ENCODE measurements at regions not wholly inside any gene's neighbourhood (a gene's known extent, or its start where the extent isn't known, plus 50 kb on each side); places are given as distances from the start of the nearest gene placed in this dataset.

- no peak for TF ChIP-seq POLR2AphosphoS5 (IDR thresholded peaks at IDR 0.05)
- no peak for TF ChIP-seq CTCF (IDR thresholded peaks at IDR 0.05)
- no peak for TF ChIP-seq POLR2A (IDR thresholded peaks at IDR 0.05)
- TF ChIP-seq EP300 (IDR thresholded peaks at IDR 0.05) = no peak
Observed at GRCh38 chr3:69488026-69488425, 102.1 kb upstream of the FRMD4B start.
